ENCODE measurements at regions not wholly inside any gene's neighbourhood (a gene's known extent, or its start where the extent isn't known, plus 50 kb on each side); places are given as distances from the start of the nearest gene placed in this dataset.

DNA sequence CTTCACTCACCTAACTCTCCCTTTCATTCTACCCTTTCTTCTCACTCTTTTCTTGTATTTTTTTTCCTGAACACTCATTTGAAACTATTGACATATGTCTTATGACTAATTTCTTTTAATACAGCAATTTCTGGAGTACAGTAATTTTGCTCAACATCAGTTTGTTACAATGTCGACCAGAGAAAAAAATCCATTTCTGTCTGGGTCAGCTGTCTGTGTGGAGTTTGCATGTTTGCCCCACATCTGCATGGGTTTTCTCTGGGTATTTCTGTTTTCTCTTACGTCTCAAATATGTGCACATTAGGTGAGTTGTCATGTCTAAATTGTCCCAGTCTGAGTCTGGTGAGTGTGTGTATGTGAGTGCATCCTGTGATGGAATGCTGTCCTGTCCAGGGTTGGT lies 294.8 kb downstream of the HS3ST1 start:
- no peak for DNase-seq (ENCODE audit: low read depth in 4 of 4, low spot score in 3 of 4)

- no peak for DNase-seq (ENCODE audit: low read depth in 4 of 4, low spot score in 3 of 4)
These were observed 296.2 kb downstream of the HS3ST1 start for GRCh38 chr4:11132478-11132877.

DNA sequence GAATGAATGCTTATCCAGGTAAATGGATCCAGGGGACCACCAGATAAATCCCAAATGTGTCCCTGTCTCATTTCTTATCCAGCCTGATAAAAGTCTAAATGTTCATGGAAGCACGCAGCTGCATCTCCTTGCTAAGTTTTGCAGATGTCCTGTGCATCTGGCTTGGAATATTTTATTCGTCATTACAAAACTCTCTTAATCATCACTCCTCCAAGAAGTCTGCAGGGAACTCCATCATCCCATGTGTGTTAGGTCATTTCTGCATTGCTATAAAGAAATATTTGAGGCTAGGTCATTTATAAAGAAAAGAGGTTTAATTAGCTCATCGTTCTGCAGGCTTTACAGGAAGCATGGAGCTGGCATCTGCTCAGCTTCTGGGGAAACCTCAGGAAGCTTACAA lies 297.2 kb downstream of the HS3ST1 start:
- DNase-seq (ENCODE audit: low read depth in 4 of 4, low spot score in 3 of 4) = no peak

GRCh38 chr4:11130195-11130970 lies 298.3 kb downstream of the HS3ST1 start:
- no peak for DNase-seq (ENCODE audit: low read depth in 4 of 4, low spot score in 3 of 4)

- DNase-seq (ENCODE audit: low read depth in 4 of 4, low spot score in 3 of 4) = no peak
These were observed 308.3 kb downstream of the HS3ST1 start for GRCh38 chr4:11120435-11120834.

DNA sequence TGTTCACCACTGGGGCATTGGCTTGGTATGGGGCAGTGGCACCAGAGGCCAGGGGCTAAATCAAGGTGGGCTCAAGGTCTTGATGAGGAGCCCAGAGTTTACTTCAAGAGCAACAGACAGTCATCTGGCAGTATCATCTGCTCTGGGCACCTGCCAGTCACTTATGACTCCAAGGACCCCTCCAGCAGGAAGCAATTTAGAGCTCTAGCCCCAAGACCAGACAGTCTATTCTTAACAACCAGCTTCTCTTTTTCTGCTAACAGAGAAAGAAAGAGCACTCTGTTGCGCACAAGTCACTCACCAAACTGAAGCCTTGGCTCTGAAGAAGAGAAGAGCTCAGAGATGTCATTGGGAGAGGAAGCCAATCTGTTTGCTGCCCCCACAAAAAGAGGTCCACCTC lies 309.2 kb downstream of the HS3ST1 start:
- no peak for DNase-seq (ENCODE audit: low read depth in 4 of 4, low spot score in 3 of 4)

- no peak for DNase-seq (ENCODE audit: low read depth in 4 of 4, low spot score in 3 of 4)
These were observed 310.2 kb downstream of the HS3ST1 start for GRCh38 chr4:11118513-11118912.

- no peak for DNase-seq (ENCODE audit: low read depth in 4 of 4, low spot score in 3 of 4)
These were observed 311.8 kb downstream of the HS3ST1 start for GRCh38 chr4:11116940-11117339.

GRCh38 chr4:11111876-11112275 lies 316.8 kb downstream of the HS3ST1 start:
- no peak for DNase-seq (ENCODE audit: low read depth in 4 of 4, low spot score in 3 of 4)

DNA sequence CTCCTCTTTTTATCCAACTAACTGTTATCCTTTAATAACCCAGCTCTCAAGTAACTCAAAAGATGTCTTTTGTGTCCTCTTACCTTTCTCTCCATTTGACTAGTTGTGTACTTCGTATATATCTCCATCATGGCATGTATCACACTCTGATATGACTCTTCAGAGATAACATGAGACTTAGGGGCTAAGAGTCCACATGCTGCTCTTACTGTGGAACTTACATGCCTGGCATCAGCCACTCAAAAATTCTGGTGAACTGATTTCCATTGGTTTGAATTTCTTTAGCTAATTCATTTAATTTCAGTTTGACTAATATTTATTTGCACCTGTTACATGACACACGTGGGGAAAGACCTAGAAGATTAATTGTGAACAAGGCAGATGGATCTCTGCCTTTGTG lies 317.3 kb downstream of the HS3ST1 start:
- no peak for DNase-seq (ENCODE audit: low read depth in 4 of 4, low spot score in 3 of 4)

- no peak for DNase-seq (ENCODE audit: low read depth in 4 of 4, low spot score in 3 of 4)
These were observed 321.9 kb downstream of the HS3ST1 start for GRCh38 chr4:11106759-11107158.

DNA sequence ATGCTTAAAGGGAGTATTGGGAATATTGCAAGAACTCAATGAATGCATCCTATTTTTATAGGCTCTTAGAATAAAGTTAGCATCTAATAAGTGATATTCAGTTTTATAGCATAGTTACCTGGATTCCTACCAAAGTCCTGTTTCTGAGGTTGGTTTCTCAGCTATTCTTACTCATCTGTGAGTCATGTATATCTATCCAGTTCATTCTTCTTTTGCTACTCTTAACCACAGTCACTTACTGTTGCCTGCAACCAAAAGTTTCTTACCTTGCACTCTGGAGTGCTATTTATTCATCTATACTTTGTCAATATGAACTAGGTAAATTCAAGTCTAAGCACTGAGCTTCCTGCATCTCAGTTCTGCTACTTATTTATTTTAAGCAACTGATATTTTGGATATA lies 322.5 kb downstream of the HS3ST1 start:
- DNase-seq (ENCODE audit: low read depth in 4 of 4, low spot score in 3 of 4) = no peak

DNA sequence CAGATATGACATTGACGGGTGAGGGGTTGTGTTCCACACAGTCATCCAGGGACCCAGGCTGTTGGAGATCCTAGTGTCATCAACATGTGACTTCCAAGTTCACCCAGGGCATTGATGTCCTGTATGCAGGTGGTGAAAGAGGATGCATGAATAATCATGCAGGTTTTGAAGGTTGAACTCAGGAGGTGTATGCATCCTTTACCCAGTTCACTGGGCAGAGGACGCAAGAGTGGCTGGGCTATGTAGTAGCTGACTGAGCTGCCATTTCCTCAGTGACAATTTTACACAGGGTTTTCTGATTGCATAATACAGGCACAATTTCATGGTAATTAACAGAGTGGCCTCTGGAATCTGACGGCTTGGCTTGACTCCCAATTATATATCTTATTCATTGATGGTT lies 323.0 kb downstream of the HS3ST1 start:
- DNase-seq (ENCODE audit: low read depth in 4 of 4, low spot score in 3 of 4) = no peak

DNA sequence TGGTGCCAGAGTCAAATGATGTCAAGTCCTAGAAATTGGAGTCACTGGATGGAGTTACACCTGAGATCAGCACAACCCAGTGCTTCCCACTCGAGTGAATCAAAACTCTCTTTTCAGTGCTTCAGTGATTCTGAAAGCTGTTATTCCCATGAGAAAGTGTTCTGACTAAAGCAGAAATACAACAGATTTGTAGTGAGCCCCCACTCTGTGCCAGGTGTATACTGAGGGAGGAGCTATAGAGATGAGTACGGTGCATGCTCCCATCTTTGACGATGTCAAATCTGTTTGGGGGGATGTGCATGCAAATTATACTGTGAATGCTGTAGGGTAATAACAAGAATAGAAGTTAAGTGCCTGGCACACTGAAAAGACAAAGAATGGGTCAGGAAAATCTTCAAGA lies 330.2 kb downstream of the HS3ST1 start:
- no peak for DNase-seq (ENCODE audit: low read depth in 4 of 4, low spot score in 3 of 4)

- no peak for DNase-seq (ENCODE audit: low read depth in 4 of 4, low spot score in 3 of 4)
These were observed 331.0 kb downstream of the HS3ST1 start for GRCh38 chr4:11097725-11098124.

DNA sequence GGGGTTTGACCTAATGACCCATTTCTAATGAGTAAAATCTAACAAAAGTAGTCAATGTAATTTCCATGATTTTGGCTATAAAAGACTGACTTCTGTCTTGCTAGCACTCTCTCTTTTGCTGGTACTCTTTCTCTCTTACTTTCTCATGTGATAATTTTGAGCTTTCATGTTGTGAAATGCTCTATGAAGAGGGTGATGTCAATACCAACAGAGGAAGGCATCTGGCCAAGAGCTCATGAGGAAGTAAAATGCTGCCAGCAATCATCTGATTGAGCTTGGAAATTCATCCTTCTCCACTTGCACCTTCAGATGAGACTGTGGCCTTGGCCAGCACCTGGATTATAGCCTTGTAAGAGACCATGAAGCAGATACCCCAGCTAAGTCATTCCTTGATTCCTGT lies 347.7 kb downstream of the HS3ST1 start:
- no peak for DNase-seq (ENCODE audit: low read depth in 4 of 4, low spot score in 3 of 4)

DNA sequence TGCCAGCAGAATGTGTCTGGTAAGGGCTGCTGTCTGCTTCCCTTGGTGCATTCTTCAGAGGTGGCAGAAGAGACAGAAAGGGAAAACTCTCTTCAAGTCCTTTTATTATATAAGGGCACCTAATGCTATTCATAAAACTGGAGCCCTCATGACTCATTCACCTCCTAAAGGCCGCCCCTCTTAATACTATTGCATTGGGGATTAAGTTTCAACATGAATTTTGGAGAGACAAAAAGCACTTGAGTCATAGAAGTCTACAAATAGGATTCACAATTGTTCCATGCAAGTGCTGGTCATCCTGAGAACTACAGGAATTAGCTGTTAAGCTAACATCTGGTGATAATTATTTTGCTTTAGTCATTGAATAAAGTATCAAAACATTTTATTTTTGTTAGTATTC lies 349.5 kb downstream of the HS3ST1 start:
- no peak for DNase-seq (ENCODE audit: low read depth in 4 of 4, low spot score in 3 of 4)

DNA sequence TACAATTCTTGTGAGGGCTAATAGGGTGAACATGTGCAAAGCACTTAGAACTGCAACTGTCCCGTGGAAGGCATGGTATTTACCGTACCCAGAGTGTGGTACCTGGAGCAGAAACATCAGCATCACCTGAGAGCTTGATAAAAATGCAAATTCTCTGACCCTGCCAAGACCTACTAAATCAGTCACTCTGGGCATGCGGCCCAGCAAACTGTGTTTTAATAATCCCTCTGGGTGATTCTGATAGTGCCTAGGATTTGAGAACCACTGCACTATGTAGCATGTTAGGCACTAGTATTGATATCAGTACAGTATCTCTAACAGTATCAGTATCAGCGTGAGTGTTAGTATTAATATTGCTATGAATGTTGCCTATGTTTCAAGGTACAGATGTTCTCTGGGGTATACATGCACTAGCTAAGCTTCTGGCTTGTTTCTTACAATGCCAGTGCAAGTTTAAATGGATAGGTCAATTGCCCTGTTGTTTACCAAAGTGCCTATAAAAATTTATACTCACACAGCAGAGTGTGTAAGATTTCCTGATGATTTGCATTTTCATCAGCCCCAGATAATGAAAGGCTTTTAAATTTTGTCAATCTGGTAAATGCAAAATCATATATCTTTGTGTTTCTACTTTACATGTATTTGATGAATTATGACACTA lies 354.0 kb downstream of the HS3ST1 start:
- DNase-seq (ENCODE audit: low read depth in 4 of 4, low spot score in 3 of 4) = no peak

- DNase-seq (ENCODE audit: low read depth in 4 of 4, low spot score in 3 of 4) = no peak
These were observed 355.1 kb downstream of the HS3ST1 start for GRCh38 chr4:11073621-11074051.

GRCh38 chr4:11072999-11073398 lies 355.7 kb downstream of the HS3ST1 start:
- no peak for DNase-seq (ENCODE audit: low read depth in 4 of 4, low spot score in 3 of 4)

DNA sequence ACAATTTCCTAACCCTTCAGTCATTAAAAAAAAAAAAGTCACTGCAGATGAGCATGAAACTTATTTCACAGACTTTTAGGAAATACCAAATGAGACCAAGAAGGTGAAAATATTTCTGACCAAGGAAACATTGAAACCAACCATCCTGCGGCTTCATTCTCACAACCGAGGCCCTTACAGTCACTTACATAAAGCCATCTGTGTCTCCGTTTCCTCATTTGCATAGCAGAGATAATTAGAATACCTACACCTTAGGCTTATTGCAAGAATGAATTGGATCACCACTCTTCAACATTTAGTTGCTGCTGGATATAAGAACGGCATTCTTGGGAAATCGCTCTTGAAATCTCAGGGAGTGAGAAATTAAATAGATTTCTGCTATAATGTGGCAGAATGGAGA lies 356.2 kb downstream of the HS3ST1 start:
- no peak for DNase-seq (ENCODE audit: low read depth in 4 of 4, low spot score in 3 of 4)

- DNase-seq (ENCODE audit: low read depth in 4 of 4, low spot score in 3 of 4) = no peak
These were observed 357.9 kb downstream of the HS3ST1 start for GRCh38 chr4:11070813-11071212.
